ENCODE measurements at regions not wholly inside any gene's neighbourhood (a gene's known extent, or its start where the extent isn't known, plus 50 kb on each side); places are given as distances from the start of the nearest gene placed in this dataset.
"Not testable (repeated sequence)": the region's sequence is repeated elsewhere in the genome, so short reads cannot be mapped to it uniquely, and the experiment has no call there.

DNA sequence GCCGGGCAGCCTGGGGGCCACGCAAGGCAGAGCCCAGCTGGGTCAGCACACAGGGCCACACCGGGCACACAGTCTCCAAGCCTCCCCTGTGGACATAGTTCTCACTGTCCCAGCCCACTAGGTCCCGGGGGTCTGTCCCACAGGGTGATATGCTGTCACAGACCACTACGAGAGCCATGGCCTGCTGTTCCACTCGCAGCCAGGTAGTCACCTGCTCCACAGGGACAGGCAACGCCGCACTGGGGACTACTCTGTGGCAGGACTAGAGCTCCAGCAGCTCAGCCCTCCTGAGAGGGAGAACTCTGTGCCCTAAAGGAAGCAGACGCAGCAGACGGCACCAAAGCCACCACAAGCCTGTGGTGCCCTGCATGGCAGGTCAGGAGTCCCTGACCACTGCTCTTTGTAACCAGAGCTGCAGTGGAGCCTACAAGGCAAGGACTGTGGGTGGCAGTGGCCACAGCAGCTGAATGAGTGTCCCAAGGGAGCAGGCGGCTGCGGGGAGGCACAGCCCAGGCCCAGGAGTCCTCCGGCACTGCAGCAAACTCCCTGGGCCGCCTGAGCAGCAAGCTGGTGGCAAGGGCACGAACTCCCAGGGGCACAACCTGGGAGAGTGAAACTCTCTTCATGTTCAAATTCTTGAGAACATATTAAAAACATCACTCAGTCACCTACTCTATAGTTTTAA is 171.2 kb upstream of the GRK3 start:
- peaks cover 59% of the 10 kb centered on the region for H3K4me1 Mint-ChIP-seq
- H3K36me3 Mint-ChIP-seq (ENCODE audit: insufficient read depth): peaks cover 2% of the 10 kb centered on the region
- no peak overlapping the region for H3K4me3 Mint-ChIP-seq
- no peaks in the 10 kb centered on the region for H3K27me3 Mint-ChIP-seq
- H3K27ac Mint-ChIP-seq (ENCODE audit: low read depth): no peak overlapping the region
- ATAC-seq (replicated peaks; ENCODE audit: extremely low read depth, poor library complexity, severe bottlenecking) (no peak), DNase-seq (ENCODE audit: low spot score in 2 of 2) (no peak)
- H3K9me3 Mint-ChIP-seq: no peaks in the 10 kb centered on the region

- no peaks in the 10 kb centered on the region for H3K27me3 Mint-ChIP-seq
- ATAC-seq (replicated peaks; ENCODE audit: extremely low read depth, poor library complexity, severe bottlenecking) (no peak), DNase-seq (ENCODE audit: low spot score in 2 of 2) (no peak)
- H3K4me1 Mint-ChIP-seq: peaks cover 49% of the 10 kb centered on the region
- H3K4me3 Mint-ChIP-seq: no peak overlapping the region
- peaks cover 2% of the 10 kb centered on the region for H3K36me3 Mint-ChIP-seq (ENCODE audit: insufficient read depth)
- no peaks in the 10 kb centered on the region for H3K9me3 Mint-ChIP-seq
- no peak overlapping the region for H3K27ac Mint-ChIP-seq (ENCODE audit: low read depth)
Measured at GRCh38 chr22:25395468-25395867, 169.0 kb upstream of the GRK3 start.

- no peaks in the 10 kb centered on the region for H3K9me3 Mint-ChIP-seq
- peaks cover 46% of the 10 kb centered on the region for H3K4me1 Mint-ChIP-seq
- no peak for ATAC-seq (replicated peaks; ENCODE audit: extremely low read depth, poor library complexity, severe bottlenecking)
- no peak for DNase-seq (ENCODE audit: low spot score in 2 of 2)
- peaks cover 2% of the 10 kb centered on the region for H3K36me3 Mint-ChIP-seq (ENCODE audit: insufficient read depth)
- no peak overlapping the region for H3K27ac Mint-ChIP-seq (ENCODE audit: low read depth)
- H3K4me3 Mint-ChIP-seq: no peak overlapping the region
- no peaks in the 10 kb centered on the region for H3K27me3 Mint-ChIP-seq
Measured at GRCh38 chr22:25395915-25396314, 168.6 kb upstream of the GRK3 start.

DNA sequence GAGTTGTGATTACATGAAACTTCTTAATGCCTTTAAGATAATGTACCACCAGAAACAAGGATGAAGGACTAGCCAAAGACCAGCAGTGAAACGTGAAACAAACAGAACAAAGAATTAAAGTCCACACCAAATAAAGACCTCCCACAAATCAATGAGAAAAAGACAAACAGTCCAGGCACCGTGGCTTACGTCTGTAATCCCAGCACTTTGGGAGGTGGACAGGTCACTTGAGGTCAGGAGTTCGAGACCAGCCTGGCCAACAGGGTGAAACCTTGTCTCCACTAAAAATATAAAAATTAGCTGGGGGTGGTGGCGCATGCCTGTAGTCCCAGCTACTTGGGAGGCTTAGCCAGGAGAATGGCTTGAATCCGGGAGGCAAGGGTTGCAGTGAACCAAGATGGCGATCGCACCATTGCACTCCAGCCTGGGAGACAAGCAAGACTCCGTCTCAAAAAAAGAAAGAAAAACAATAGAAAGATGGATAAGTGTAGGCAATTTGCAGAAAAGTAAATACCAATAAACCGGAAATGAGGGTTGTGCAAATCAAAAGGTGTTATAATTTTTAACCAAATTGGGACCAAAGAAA is 167.8 kb upstream of the GRK3 start:
- H3K27me3 Mint-ChIP-seq: no peaks in the 10 kb centered on the region
- no peak overlapping the region for H3K4me3 Mint-ChIP-seq
- DNase-seq (ENCODE audit: low spot score in 2 of 2) (no peak), ATAC-seq (replicated peaks; ENCODE audit: extremely low read depth, poor library complexity, severe bottlenecking) (no peak)
- H3K4me1 Mint-ChIP-seq: peaks cover 51% of the 10 kb centered on the region
- H3K36me3 Mint-ChIP-seq (ENCODE audit: insufficient read depth): peaks cover 2% of the 10 kb centered on the region
- no peak overlapping the region for H3K27ac Mint-ChIP-seq (ENCODE audit: low read depth)
- H3K9me3 Mint-ChIP-seq: no peaks in the 10 kb centered on the region

GRCh38 chr22:25397616-25398015 is 166.9 kb upstream of the GRK3 start:
- Mint-ChIP-seq H3K27me3 (no peaks in the 10 kb centered on the region), H3K27ac (ENCODE audit: low read depth) (no peak overlapping the region), H3K9me3 (no peaks in the 10 kb centered on the region), H3K4me1 (peaks cover 53% of the 10 kb centered on the region), H3K4me3 (no peak overlapping the region), H3K36me3 (ENCODE audit: insufficient read depth) (peaks cover 2% of the 10 kb centered on the region)
- no peak for ATAC-seq (replicated peaks; ENCODE audit: extremely low read depth, poor library complexity, severe bottlenecking)
- DNase-seq (ENCODE audit: low spot score in 2 of 2): no peak

- H3K4me1 Mint-ChIP-seq: peaks cover 63% of the 10 kb centered on the region
- H3K4me3 Mint-ChIP-seq; H3K27me3 Mint-ChIP-seq; H3K9me3 Mint-ChIP-seq; H3K27ac Mint-ChIP-seq (ENCODE audit: low read depth); ATAC-seq (replicated peaks; ENCODE audit: extremely low read depth, poor library complexity, severe bottlenecking); DNase-seq (ENCODE audit: low spot score in 2 of 2); H3K36me3 Mint-ChIP-seq (ENCODE audit: insufficient read depth): not testable (repeated sequence)
Measured at GRCh38 chr22:25398591-25399062, 165.8 kb upstream of the GRK3 start.

- ATAC-seq (replicated peaks; ENCODE audit: extremely low read depth, poor library complexity, severe bottlenecking) (no peak), DNase-seq (ENCODE audit: low spot score in 2 of 2) (no peak)
- Mint-ChIP-seq H3K4me3 (no peak overlapping the region), H3K27me3 (no peaks in the 10 kb centered on the region), H3K36me3 (ENCODE audit: insufficient read depth) (peaks cover 2% of the 10 kb centered on the region), H3K27ac (ENCODE audit: low read depth) (no peak overlapping the region), H3K9me3 (no peaks in the 10 kb centered on the region), H3K4me1 (peaks cover 65% of the 10 kb centered on the region)
Measured at GRCh38 chr22:25399649-25400151, 164.8 kb upstream of the GRK3 start.

DNA sequence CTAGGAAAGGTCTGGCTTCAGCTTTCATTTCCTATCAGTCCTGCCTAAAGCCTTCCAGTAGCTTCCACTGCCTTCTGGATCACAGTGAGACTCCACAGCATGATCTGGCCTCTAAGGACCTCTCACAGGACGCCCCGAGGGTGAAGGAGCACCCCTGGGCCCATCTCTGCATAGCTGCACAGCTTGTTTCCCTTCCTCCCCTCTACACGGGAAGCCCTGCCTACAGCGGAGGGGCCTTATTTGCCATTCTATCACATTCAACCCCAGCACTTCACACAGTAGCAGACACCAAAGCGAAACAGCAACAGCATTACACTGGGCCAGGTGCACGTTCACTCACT is 162.3 kb upstream of the GRK3 start:
- Mint-ChIP-seq H3K4me3 (peak overlapping the region; percentile 33), H3K9me3 (no peaks in the 10 kb centered on the region), H3K4me1 (peaks cover 52% of the 10 kb centered on the region), H3K27ac (ENCODE audit: low read depth) (peak overlapping the region; percentile 47), H3K36me3 (ENCODE audit: insufficient read depth) (peaks cover 2% of the 10 kb centered on the region), H3K27me3 (no peaks in the 10 kb centered on the region)
- DNase-seq (ENCODE audit: low spot score in 2 of 2) (no peak), ATAC-seq (replicated peaks; ENCODE audit: extremely low read depth, poor library complexity, severe bottlenecking) (peak; percentile 53)

- Mint-ChIP-seq H3K27ac (ENCODE audit: low read depth) (peak overlapping the region; percentile 47), H3K4me1 (peaks cover 47% of the 10 kb centered on the region), H3K9me3 (no peaks in the 10 kb centered on the region), H3K4me3 (peak overlapping the region; percentile 79), H3K27me3 (no peaks in the 10 kb centered on the region), H3K36me3 (ENCODE audit: insufficient read depth) (peaks cover 2% of the 10 kb centered on the region)
- DNase-seq (ENCODE audit: low spot score in 2 of 2): no peak
- ATAC-seq (replicated peaks; ENCODE audit: extremely low read depth, poor library complexity, severe bottlenecking): no peak
Measured at GRCh38 chr22:25402501-25403283, 161.8 kb upstream of the GRK3 start.

DNA sequence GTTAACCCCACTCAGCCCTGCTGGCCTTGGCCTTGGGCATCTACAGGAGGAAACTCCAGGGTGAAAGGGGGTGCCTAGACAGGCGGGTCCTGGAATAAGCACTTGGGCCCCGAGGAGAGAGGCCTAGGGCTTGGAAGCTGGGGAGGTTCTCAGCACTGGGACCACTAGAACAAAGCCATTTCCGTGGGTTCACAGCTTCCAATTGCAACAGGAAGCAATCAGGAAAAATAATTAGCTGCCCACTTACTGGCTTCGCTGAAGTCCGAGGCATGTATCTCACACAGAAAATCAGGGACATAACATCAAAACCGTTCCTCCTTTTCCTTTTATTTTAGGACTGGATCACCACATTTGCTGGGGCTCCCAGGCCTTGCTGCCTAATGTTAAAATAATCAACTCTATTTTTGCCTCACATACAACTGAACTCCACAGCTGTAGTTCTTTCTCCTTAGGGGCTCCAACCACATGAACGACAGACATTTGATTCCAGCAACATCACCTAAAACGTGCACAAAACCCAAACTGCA is 161.1 kb upstream of the GRK3 start:
- Mint-ChIP-seq H3K4me1 (peaks cover 44% of the 10 kb centered on the region), H3K4me3 (peak overlapping the region; percentile 79), H3K36me3 (ENCODE audit: insufficient read depth) (peaks cover 2% of the 10 kb centered on the region), H3K27ac (ENCODE audit: low read depth) (peak overlapping the region; percentile 42), H3K27me3 (no peaks in the 10 kb centered on the region), H3K9me3 (no peaks in the 10 kb centered on the region)
- no peak for ATAC-seq (replicated peaks; ENCODE audit: extremely low read depth, poor library complexity, severe bottlenecking)
- DNase-seq (ENCODE audit: low spot score in 2 of 2): no peak

GRCh38 chr22:25403811-25404471 is 160.5 kb upstream of the GRK3 start:
- H3K4me3 Mint-ChIP-seq: peak overlapping the region; percentile 79
- peaks cover 2% of the 10 kb centered on the region for H3K36me3 Mint-ChIP-seq (ENCODE audit: insufficient read depth)
- H3K9me3 Mint-ChIP-seq: no peaks in the 10 kb centered on the region
- H3K27me3 Mint-ChIP-seq: no peaks in the 10 kb centered on the region
- peaks cover 44% of the 10 kb centered on the region for H3K4me1 Mint-ChIP-seq
- peak overlapping the region; percentile 42 for H3K27ac Mint-ChIP-seq (ENCODE audit: low read depth)
- DNase-seq (ENCODE audit: low spot score in 2 of 2) (no peak), ATAC-seq (replicated peaks; ENCODE audit: extremely low read depth, poor library complexity, severe bottlenecking) (no peak)

GRCh38 chr22:25404556-25404927 is 159.9 kb upstream of the GRK3 start:
- Mint-ChIP-seq H3K27ac (ENCODE audit: low read depth) (no peak overlapping the region), H3K4me3 (peak overlapping the region; percentile 79), H3K9me3 (no peaks in the 10 kb centered on the region), H3K36me3 (ENCODE audit: insufficient read depth) (peaks cover 2% of the 10 kb centered on the region), H3K27me3 (no peaks in the 10 kb centered on the region), H3K4me1 (peaks cover 43% of the 10 kb centered on the region)
- DNase-seq (ENCODE audit: low spot score in 2 of 2) (no peak), ATAC-seq (replicated peaks; ENCODE audit: extremely low read depth, poor library complexity, severe bottlenecking) (no peak)

Data from central memory CD8-positive, alpha-beta T cell (primary cell).